ENCODE measurements at regions not wholly inside any gene's neighbourhood (a gene's known extent, or its start where the extent isn't known, plus 50 kb on each side); places are given as distances from the start of the nearest gene placed in this dataset.

GRCh38 chr16:7004266-7004665 lies 328.4 kb upstream of the RBFOX1 start:
- Histone ChIP-seq H3K4me3 (ENCODE audit: low read length) (no peak overlapping the region), H4K20me1 (ENCODE audit: insufficient read depth, low read length) (no peaks in the 10 kb centered on the region), H3K27ac (ENCODE audit: low read length) (no peak overlapping the region), H3K9ac (ENCODE audit: low read length) (no peak overlapping the region), H3K4me2 (ENCODE audit: low read length) (no peak overlapping the region), H2AFZ (ENCODE audit: low read depth, low read length) (no peak overlapping the region), H3K27me3 (ENCODE audit: low read depth, low read length) (no peaks in the 10 kb centered on the region), H3K79me2 (ENCODE audit: low read length) (no peaks in the 10 kb centered on the region), H3K9me3 (ENCODE audit: insufficient read depth, low read length) (no peaks in the 10 kb centered on the region), H3K4me1 (ENCODE audit: low read length) (no peaks in the 10 kb centered on the region), H3K36me3 (replicated peaks; ENCODE audit: low read depth, low read length) (no peaks in the 10 kb centered on the region)
- TF ChIP-seq CTCF (IDR thresholded peaks at IDR 0.05; ENCODE audit: low read depth, low read length) (no peak), EZH2phosphoT487 (IDR thresholded peaks at IDR 0.05; ENCODE audit: low read depth) (no peak)

- no peaks in the 10 kb centered on the region for H4K20me1 ChIP-seq (ENCODE audit: insufficient read depth, low read length)
- H3K27me3 ChIP-seq (ENCODE audit: low read depth, low read length) = no peaks in the 10 kb centered on the region
- no peak overlapping the region for H3K4me3 ChIP-seq (ENCODE audit: low read length)
- no peaks in the 10 kb centered on the region for H3K9me3 ChIP-seq (ENCODE audit: insufficient read depth, low read length)
- no peak overlapping the region for H3K27ac ChIP-seq (ENCODE audit: low read length)
- H2AFZ ChIP-seq (ENCODE audit: low read depth, low read length) = no peak overlapping the region
- H3K36me3 ChIP-seq (replicated peaks; ENCODE audit: low read depth, low read length) = no peaks in the 10 kb centered on the region
- H3K9ac ChIP-seq (ENCODE audit: low read length) = no peak overlapping the region
- TF ChIP-seq EZH2phosphoT487 (IDR thresholded peaks at IDR 0.05; ENCODE audit: low read depth) (no peak), CTCF (IDR thresholded peaks at IDR 0.05; ENCODE audit: low read depth, low read length) (no peak)
- H3K79me2 ChIP-seq (ENCODE audit: low read length) = no peaks in the 10 kb centered on the region
- no peaks in the 10 kb centered on the region for H3K4me1 ChIP-seq (ENCODE audit: low read length)
- H3K4me2 ChIP-seq (ENCODE audit: low read length) = no peak overlapping the region
Observed at GRCh38 chr16:6993544-6993943, 339.1 kb upstream of the RBFOX1 start.

- H4K20me1 ChIP-seq (ENCODE audit: insufficient read depth, low read length) = no peaks in the 10 kb centered on the region
- no peak overlapping the region for H2AFZ ChIP-seq (ENCODE audit: low read depth, low read length)
- no peaks in the 10 kb centered on the region for H3K9me3 ChIP-seq (ENCODE audit: insufficient read depth, low read length)
- TF ChIP-seq CTCF (IDR thresholded peaks at IDR 0.05; ENCODE audit: low read depth, low read length) = no peak
- TF ChIP-seq EZH2phosphoT487 (IDR thresholded peaks at IDR 0.05; ENCODE audit: low read depth) = no peak
- no peak overlapping the region for H3K4me3 ChIP-seq (ENCODE audit: low read length)
- H3K79me2 ChIP-seq (ENCODE audit: low read length) = no peaks in the 10 kb centered on the region
- no peaks in the 10 kb centered on the region for H3K27me3 ChIP-seq (ENCODE audit: low read depth, low read length)
- H3K27ac ChIP-seq (ENCODE audit: low read length) = no peak overlapping the region
- H3K9ac ChIP-seq (ENCODE audit: low read length) = no peak overlapping the region
- no peak overlapping the region for H3K4me2 ChIP-seq (ENCODE audit: low read length)
- H3K4me1 ChIP-seq (ENCODE audit: low read length) = no peaks in the 10 kb centered on the region
- no peaks in the 10 kb centered on the region for H3K36me3 ChIP-seq (replicated peaks; ENCODE audit: low read depth, low read length)
Observed at GRCh38 chr16:6988846-6989245, 343.8 kb upstream of the RBFOX1 start.

GRCh38 chr16:6977916-6978315 lies 354.7 kb upstream of the RBFOX1 start:
- Histone ChIP-seq H4K20me1 (ENCODE audit: insufficient read depth, low read length) (no peaks in the 10 kb centered on the region), H2AFZ (ENCODE audit: low read depth, low read length) (no peak overlapping the region), H3K4me2 (ENCODE audit: low read length) (no peak overlapping the region), H3K4me3 (ENCODE audit: low read length) (no peak overlapping the region), H3K27ac (ENCODE audit: low read length) (no peak overlapping the region), H3K79me2 (ENCODE audit: low read length) (no peaks in the 10 kb centered on the region), H3K9me3 (ENCODE audit: insufficient read depth, low read length) (no peaks in the 10 kb centered on the region), H3K27me3 (ENCODE audit: low read depth, low read length) (no peaks in the 10 kb centered on the region), H3K4me1 (ENCODE audit: low read length) (no peaks in the 10 kb centered on the region), H3K9ac (ENCODE audit: low read length) (no peak overlapping the region), H3K36me3 (replicated peaks; ENCODE audit: low read depth, low read length) (no peaks in the 10 kb centered on the region)
- TF ChIP-seq EZH2phosphoT487 (IDR thresholded peaks at IDR 0.05; ENCODE audit: low read depth) (no peak), CTCF (IDR thresholded peaks at IDR 0.05; ENCODE audit: low read depth, low read length) (no peak)
